HG02678 (cell line): ENCODE measurements at regions not wholly inside any gene's neighbourhood (a gene's known extent, or its start where the extent isn't known, plus 50 kb on each side); places are given as distances from the start of the nearest gene placed in this dataset.

Source experiments
- ATAC-seq: cut with Tn5 transposase; IDR thresholded peaks from one replicate; pipeline ENCODE4 v1.9.1; 2021; ENCODE audit warnings: mild to moderate bottlenecking, moderate library complexity; ENCODE audit not compliant: unreplicated experiment

DNA sequence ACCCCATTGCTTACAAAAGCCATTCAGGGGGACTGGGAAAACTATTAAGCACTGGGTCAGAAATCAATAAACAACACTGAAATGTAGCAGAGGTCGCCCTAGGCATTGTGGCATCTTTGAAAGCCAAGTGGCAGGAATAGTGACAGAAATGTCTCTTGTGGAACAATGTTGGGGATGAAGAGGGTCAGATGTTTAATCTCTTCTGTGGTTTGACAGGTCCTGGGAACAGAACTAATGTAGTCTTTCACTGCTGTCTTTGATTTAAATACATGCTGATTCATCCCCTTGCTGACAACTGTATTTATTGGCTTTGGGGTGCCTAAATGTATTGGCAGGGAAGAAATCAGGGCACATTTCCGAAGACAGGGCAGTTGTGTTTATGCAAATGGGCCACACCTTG is 194.8 kb downstream of the ATG4C start:
- no peak for ATAC-seq

DNA sequence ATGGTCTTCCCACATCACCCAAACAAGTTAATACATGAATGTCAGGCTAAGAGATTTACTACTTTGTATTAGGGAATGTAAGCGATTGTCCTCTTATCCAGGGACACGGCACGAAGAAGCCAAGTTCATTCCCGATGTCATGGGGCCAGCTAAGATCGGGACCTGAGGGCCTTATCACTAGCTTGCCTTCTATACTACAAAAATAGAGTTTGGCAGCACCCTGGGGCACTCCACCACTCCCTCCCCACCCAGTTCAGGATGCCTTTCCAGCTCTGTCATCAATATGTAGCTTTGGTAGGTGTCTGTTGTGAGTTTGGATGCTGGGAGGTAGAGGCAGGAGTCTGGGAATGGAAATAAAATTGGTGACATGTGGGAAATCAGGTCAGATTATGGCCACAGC is 197.5 kb downstream of the ATG4C start:
- no peak for ATAC-seq

DNA sequence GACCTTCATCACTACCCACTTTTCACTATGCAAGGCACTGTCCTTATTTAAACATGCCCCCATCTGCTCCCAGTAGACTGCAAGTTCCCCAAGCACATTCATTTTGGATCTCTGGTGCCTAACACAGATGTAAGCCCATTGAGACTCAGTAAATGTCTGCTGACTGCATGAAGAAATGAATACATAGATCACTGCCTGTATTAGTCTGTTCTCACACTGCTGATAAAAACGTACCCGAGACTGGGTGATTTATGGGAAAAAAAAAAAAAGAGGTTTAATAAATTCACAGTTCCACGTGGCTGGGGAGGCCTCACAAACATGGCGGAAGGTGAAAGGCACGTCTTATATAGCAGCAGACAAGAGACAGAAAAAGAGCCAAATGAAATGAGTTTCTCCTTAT is 204.9 kb downstream of the ATG4C start:
- no peak for ATAC-seq

DNA sequence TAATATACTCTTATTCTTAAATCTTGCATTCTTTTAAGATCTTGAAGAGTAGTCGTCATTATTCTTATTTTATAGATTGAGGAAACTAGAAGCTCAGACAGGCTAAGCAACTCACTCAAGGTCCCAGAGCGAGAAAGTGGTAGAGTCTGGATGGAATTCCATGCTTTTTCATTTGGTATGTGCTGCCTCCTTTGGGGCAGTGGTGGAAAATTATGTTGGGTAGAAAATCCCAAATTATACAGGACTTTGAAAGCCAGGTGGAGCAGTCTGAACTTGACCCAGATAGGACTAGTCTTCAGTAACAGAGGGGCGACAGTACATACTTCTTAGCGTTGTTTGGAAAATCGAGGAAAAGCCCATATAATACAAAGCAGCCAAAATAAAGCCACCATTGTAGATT is 205.6 kb downstream of the ATG4C start:
- ATAC-seq: no peak

DNA sequence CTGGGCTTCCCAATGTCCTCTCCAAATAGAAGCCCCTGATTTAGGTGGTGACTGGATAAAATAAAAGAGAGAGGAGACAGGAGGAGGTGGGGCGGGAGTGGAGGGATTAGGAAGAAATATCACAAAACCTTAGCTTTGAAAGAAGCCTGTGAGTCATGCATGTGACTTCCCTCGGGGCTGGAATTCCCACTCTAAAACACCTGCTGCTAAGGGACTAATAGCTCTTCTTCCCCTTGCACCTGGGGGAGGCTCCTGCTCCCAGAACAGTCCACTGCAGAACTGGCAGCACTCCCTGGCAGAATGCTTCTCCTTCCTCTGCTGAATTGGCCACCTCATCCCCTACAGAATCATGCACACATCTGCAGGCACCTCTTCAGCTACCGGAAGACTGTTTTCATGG is 207.2 kb downstream of the ATG4C start:
- ATAC-seq: no peak

DNA sequence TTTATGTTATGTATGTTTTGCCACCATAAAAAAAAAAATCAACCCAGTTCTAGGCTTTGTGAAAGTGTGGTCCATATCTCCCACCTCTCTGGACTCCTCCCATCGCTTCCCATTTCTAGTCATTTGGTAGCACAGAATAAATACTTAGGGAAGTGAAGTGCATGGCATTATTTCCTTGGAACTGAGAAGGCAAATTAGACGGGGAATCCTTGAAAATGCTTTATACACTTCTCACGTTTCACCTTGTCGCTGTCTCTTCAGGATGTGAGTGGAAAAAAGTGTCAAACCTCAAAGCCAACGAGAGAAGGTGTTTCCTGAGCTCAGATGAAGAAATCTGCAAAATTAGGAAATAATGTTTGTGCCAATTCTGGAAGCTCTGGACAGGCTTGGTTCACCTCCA is 209.9 kb downstream of the ATG4C start:
- ATAC-seq: no peak

DNA sequence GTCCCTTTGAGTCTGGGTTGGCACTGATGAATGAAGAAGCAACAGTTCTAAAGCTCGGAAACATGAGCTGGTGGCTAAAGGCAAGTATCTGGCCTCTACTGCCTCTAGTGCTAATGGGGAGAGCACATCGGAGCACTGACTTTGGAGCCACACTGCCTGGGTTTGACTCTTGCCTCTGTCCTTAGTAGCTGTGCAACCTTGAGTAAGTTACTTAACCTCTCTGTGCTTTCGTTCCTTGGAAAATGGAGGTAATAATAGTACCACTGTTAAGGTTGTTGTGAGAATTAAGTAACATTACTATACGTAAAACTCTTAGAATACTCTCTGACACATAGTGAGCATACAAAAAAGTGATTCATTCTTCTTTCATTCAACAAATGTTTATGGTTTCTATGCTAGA is 211.2 kb downstream of the ATG4C start:
- no peak for ATAC-seq

DNA sequence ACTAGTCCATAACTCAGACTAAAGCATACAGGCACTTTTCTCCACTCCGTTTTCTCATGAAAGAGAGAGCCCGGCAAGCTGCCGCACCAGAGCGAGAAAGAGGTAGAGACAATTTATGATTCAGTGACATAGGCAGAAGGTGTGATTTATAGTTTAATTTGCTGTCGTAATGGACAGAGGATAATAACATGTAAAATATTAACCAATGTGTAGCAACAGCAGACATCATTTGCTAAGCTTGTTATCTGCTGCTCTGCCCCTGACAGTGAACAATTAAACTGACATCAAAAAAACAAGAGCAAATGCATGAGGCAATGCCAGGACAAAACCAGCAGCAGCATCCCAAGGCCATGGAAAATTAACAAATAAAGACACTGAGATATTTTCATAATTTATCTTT is 214.0 kb downstream of the ATG4C start:
- ATAC-seq: no peak

DNA sequence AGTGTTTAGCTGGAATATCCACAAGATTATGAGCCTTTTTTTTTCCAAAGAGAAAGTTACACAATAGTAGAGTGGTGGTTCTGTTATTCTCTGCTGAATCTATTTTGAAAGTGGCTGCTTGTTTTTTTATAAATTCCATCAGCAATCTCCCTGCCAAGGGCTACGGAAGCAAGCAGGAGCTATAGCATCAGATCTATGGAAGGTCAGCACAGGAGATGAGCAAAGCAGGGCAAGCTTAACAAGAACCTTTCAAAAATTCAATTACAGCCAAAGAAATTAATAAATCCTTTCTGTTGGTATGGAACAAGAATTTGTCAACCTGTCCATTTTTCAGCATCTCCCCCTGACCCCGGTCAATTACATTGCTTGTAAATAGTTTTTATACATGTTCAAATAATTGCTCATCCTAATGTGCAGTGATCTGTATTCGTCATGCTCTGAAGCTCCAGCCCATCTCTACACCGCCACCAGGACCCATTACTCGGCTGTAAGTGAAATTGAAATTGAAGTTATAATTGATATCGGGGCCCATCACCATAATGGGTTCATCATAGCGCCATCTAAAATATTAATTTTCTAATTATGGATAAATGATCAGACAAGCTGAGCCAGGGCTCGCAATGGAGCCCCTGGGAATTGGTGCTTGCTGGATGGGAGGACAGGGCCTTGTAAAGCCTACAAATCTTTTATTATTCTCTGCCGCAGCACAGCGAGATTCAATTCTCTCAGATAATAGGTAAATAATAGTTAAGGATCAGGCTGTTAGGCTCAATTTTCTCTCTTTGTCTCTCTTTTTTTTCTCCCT is 215.1 kb downstream of the ATG4C start:
- no peak for ATAC-seq

DNA sequence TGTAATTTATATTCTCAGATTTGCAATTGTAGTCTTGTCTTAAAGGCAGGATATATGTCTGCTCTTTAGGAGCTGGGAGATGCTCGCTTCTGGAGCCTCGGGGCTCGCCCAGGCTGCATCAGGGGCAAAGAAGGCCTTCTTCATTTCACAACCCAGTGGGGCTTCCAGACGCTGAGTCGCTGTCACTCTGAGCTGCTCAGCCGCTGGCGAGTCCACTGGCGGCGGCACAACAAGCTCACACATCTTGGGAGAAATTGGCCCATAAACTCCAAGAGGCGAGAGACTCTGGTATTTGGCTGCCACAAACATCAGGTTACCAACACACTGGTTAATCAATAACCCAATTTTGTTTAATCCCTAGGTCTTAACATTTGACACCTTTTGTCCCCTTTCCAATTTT is 216.6 kb downstream of the ATG4C start:
- ATAC-seq: no peak

DNA sequence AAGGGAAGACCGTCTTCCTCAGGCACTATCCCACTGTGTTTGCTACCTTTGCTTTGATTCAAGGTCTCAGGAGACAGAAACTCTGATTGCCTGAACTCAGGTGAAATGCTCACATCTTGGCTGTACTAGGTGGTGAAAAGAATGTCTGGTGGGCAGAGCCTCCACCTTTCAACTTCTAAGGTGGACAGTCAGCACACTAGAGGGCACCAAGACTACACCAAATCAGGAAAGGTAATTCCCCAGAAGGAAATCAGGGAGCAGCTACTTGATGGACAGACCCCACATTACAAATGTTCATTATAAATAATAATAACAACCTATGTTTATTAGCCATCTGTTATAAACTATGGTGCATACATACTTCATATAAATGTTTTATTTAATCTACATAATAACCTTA is 220.9 kb downstream of the ATG4C start:
- no peak for ATAC-seq

DNA sequence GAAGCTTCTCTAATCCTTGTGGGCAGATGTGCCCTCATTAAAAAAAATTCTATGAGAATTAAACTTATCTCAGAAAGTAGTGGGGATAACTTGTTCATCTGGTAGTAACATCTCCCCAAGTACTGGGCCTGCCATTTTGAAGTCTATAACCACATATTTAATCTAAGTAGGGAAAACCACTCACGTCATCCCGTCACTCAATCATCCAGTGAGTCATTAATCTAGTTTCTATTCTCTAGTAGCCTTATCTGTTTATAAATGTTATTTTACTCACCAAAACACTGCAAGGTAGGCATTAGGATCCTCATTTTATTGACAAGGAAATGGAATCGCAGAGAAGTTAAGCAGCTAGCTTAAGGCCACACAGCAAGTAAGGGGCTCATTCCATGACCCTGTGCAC is 221.9 kb downstream of the ATG4C start:
- no peak for ATAC-seq

DNA sequence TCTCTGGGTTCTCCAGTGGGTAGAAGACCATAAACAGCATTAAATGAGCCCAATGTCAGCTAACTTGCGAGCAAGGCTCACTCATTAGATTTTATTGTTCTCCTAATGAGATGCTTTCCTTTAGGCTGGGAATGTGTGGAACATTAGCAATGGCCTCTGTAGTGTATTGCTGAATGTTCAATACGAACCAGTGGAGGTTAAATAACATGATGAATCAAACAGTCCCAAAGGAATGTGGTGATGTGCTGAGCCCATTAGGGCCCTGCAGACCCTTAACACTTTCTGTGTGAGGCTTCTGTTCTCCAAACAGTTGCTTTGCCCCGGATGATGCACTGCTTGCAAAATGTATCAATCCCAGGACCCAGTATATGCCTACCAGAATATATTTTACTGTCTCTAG is 225.5 kb downstream of the ATG4C start:
- no peak for ATAC-seq

DNA sequence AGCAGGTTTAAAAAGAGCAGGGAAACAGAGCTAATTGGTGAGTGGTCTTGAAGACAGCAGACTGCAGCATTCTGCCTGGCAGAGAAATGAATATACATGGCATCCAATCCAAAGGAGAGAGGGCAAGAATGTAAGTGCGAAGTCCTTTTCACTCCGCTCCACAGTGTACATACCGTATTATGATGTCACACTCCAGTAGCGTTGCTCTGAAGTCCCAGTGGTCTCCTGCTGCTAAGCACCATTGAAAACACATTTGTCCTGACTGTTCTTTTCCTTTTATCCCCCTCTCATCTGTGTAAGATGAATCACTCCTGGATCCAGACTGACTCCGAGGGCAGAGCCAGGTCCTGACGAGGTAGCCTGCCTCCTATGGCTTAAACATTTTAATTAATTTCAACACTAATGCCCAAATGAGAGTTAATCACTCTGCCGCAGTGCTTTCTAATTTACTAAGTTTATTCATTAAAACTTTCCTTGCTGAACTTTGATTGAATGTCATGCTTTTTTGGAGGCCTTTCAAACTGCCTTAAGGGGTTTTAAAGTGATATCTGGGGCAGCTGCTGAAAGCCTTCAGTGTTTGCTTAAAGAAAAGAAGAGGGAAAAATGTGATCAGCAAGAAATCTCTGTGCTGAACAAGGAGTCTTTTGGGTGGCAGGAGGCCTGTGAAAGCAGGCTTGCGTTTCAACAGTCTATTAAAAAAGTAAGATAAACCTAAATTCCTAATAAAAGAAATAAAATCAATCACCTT is 227.2 kb downstream of the ATG4C start:
- ATAC-seq: no peak

DNA sequence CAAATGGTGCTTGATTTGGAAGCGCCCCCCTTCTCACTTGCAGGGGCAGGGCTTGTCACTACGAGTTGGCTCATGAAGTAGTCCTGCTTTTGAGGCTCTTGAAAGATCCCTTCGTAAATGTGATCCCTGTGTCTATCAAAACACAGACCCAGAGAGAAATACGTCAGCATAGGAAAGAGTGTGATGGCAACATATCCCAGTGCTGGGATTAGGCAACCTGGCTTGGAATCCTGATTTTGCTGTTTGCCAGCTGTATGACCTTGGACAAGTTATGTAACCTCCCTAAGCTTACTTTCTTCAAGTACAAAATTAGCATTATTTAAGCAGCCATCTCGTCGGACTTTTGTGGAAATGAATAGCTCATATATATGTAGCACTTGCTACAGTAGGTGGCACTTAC is 228.4 kb downstream of the ATG4C start:
- no peak for ATAC-seq

DNA sequence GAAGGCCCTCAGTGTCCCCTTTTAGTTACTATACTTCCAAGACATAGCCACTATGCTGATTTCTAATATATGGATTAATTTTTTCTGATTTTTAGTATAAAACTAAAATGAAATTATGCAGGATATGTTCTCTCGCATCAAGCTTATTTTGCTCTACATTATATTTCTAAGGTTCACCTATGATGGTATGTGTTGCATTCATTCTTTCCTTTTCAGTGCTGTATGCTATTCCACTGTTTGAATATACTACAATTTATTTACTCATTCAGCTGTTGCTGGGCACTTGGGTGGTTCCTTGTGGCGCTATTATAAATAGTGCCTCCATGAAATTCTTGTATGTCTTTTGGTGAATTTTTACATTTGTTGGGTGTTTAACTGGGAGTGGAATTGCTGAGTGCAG is 230.3 kb downstream of the ATG4C start:
- ATAC-seq: no peak

DNA sequence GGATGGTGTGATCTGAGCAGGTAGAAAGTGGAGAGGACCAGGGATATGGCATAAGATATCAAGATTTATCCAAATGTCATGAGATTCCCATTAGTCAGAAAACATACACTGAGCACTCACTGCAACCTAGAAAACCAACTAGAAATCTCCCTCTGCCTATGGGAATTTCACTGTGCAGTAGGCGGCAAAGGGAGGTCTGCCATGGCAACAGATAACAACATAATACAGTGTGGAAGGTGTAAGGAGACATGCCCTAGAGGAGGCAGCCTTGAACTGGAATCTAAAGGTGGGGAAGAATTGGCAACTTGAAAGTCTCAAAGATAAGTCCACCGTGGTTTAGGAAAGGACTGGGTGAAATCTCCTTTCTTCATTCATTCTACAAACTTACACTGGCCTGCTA is 238.4 kb downstream of the ATG4C start:
- no peak for ATAC-seq

DNA sequence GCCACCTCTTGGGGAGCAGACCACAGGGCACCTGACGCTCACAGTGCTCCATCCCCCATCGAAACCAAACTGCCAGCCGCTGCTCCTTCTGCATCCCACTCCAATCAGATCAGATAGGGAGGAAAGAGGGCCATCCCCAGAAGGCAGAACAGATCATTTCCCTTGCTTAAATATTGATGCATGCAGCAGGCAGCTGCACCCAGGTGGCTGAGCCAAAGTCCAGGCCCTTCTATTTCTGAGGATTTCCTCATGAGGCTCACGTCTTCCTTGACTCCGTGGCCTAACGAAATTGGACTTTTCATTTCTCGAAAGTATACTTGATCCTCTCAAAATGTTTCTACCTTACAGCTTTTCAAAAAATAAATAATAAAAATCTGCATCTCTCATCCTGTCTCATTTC is 239.2 kb downstream of the ATG4C start:
- ATAC-seq: no peak

DNA sequence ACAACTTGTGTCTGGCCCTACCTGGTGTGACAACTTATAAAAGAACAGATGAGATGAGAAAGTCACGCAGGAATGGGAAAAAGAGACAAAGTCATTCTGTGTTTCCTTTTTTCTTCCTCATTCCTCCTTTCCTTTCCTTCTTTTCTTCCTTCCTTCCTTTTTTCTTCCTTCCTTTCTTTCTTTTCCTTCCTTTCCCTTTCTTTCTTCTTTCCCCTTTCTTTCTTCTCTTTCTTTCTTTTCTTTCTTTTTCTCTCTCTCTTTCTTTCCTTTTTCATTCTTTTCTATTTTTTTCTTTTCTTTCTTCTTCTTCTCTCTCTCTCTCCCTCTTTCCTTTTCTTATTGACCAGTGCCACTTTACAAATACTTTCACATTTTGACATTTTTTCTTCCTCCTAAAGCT is 239.7 kb downstream of the ATG4C start:
- ATAC-seq: no peak

DNA sequence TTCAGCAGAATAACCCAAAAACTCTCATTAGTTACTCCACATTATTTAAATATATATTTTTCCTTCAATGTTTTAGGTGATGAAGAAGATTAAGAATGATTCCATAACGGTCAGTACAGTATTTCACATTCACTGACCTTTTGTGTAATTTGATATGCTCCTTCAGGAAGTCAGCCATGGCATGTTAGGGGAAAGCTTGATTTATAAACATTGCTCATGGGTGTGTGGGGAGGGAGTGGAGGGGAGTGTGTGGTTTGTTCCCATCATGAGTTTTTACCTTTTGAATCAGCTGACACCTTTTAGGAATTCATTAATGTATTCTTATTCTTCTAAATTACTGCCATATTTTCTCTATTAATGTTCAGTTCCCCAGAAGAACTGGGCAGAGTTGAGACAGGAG is 240.2 kb downstream of the ATG4C start:
- no peak for ATAC-seq

DNA sequence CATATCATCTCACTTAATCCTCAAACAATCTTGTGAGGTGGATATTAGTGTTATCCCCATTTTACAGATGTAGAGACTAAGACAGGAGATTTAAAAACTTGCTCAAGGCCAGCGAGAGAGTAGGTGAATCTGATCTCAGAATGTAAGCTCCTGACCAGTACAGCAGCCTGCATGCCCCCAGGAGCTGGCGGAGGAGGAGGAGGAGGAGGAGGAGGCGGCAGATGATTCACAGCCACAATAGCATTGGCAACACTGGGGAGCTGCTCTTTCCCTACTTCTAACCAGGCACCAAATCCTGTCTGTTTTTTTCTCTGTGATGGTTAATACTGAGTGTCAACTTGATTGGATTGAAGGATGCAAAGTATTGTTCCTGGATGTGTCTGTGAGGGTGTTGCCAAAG is 243.2 kb downstream of the ATG4C start:
- ATAC-seq: no peak

DNA sequence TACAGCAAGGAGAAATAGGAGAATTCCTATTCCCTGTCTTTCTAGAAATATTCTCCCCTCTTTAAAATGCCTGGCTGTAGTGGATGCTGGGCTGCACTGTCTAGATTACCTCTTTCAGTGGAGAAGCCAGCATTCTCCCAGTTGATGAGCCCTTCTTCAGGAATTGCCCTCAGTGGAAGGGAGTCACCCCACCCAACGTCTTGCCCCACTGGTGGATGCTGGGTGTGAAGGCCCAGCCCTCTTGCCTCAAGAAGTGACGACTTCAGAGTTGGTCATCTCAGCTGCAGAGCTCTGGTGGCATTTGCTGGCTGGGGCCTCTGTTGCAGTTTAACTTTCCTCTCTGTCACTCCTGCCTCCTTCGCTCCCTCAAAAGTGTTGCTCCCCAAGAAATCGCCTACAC is 248.2 kb downstream of the ATG4C start:
- no peak for ATAC-seq

DNA sequence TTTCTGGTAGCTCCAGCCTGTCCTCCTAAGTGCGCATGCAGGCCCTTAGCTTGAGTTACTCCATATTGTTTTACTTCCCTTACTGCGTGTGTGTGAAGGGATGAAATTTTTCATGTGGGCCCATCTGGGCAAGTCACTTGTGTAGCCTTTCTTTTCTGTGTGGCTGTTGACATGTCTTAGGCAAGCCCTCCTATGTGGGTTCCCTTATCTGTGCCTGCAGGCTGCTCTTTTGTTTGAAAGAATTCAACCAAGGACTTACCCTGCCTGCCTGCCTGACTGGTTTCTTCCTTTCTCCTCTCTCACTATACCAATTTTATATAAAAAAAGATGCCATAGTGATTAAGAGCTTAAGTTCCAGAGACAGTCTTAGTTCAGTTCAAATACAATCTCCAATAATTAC is 249.3 kb downstream of the ATG4C start:
- no peak for ATAC-seq
